ENCODE measurements at regions not wholly inside any gene's neighbourhood (a gene's known extent, or its start where the extent isn't known, plus 50 kb on each side); places are given as distances from the start of the nearest gene placed in this dataset.

- Mint-ChIP-seq H3K27ac (no peak overlapping the region), H3K36me3 (no peaks in the 10 kb centered on the region), H3K27me3 (peaks cover 2 to 28% of the 10 kb centered on the region in 2 donors), H3K9me3 (no peaks in the 10 kb centered on the region), H3K4me3 (no peak overlapping the region), H3K4me1 (peaks cover 0 to 4% (median 1%) of the 10 kb centered on the region in 4 donors)
- intact Hi-C loops (cut with micrococcal nuclease): no loop called here
- Histone ChIP-seq H3K27ac (ENCODE audit: low read depth, low read length) (no peak overlapping the region), H3K4me1 (ENCODE audit: insufficient read depth, low read length) (no peaks in the 10 kb centered on the region), H3K27me3 (ENCODE audit: insufficient read depth, low read length) (no peaks in the 10 kb centered on the region), H3K4me3 (ENCODE audit: low read length in 2 of 2) (no peak overlapping the region), H3K36me3 (ENCODE audit: insufficient read depth, low read length) (no peaks in the 10 kb centered on the region), H3K9me3 (ENCODE audit: control insufficient read depth in 1 of 2, low read length in 2 of 2) (no peaks in the 10 kb centered on the region)
- no peak for DNase-seq
- ChIA-PET CTCF (ENCODE audit: partially characterized antibody) (no interaction called here), POLR2A (ENCODE audit: partially characterized antibody) (no interaction called here)
These were observed 167.5 kb downstream of the SYK start for GRCh38 chr9:90969021-90969675.

GRCh38 chr9:90970608-90971007 is 169.0 kb downstream of the SYK start:
- intact Hi-C loops (cut with micrococcal nuclease): no loop called here
- H3K27ac Mint-ChIP-seq: no peak overlapping the region
- POLR2A ChIA-PET (ENCODE audit: partially characterized antibody): no interaction called here
- H3K36me3 ChIP-seq (ENCODE audit: insufficient read depth, low read length): no peaks in the 10 kb centered on the region
- H3K27ac ChIP-seq (ENCODE audit: low read depth, low read length): no peak overlapping the region
- DNase-seq: no peak
- H3K27me3 ChIP-seq (ENCODE audit: insufficient read depth, low read length): no peaks in the 10 kb centered on the region
- CTCF ChIA-PET (ENCODE audit: partially characterized antibody): no interaction called here
- H3K9me3 Mint-ChIP-seq: no peaks in the 10 kb centered on the region
- peaks cover 9 to 28% of the 10 kb centered on the region in 2 donors for H3K27me3 Mint-ChIP-seq
- H3K36me3 Mint-ChIP-seq: no peaks in the 10 kb centered on the region
- H3K4me1 Mint-ChIP-seq: peaks cover 0 to 3% (median 1%) of the 10 kb centered on the region in 4 donors
- H3K4me1 ChIP-seq (ENCODE audit: insufficient read depth, low read length): no peaks in the 10 kb centered on the region
- H3K9me3 ChIP-seq (ENCODE audit: control insufficient read depth in 1 of 2, low read length in 2 of 2): no peaks in the 10 kb centered on the region
- no peak overlapping the region for H3K4me3 Mint-ChIP-seq
- no peak overlapping the region for H3K4me3 ChIP-seq (ENCODE audit: low read length in 2 of 2)

GRCh38 chr9:90972057-90972456 is 170.4 kb downstream of the SYK start:
- Mint-ChIP-seq H3K9me3 (no peaks in the 10 kb centered on the region), H3K36me3 (no peaks in the 10 kb centered on the region)
- CTCF ChIA-PET (ENCODE audit: partially characterized antibody): no interaction called here

GRCh38 chr9:90974016-90974415 is 172.4 kb downstream of the SYK start:
- Histone ChIP-seq H3K27ac (ENCODE audit: low read depth, low read length) (no peak overlapping the region), H3K27me3 (ENCODE audit: insufficient read depth, low read length) (no peaks in the 10 kb centered on the region), H3K36me3 (ENCODE audit: insufficient read depth, low read length) (no peaks in the 10 kb centered on the region), H3K9me3 (ENCODE audit: control insufficient read depth in 1 of 2, low read length in 2 of 2) (no peaks in the 10 kb centered on the region), H3K4me1 (ENCODE audit: insufficient read depth, low read length) (no peaks in the 10 kb centered on the region), H3K4me3 (ENCODE audit: low read length in 2 of 2) (no peak overlapping the region)
- H3K27me3 Mint-ChIP-seq: peaks cover 9 to 18% of the 10 kb centered on the region in 2 donors
- no peak overlapping the region for H3K4me3 Mint-ChIP-seq
- H3K36me3 Mint-ChIP-seq: no peaks in the 10 kb centered on the region
- POLR2A ChIA-PET (ENCODE audit: partially characterized antibody): interaction anchor here (0.6 kb wide), 1 partner anchor 423 kb away, joined by 3 read pairs; no protein-coding TSS in a partner anchor
- H3K9me3 Mint-ChIP-seq: no peaks in the 10 kb centered on the region
- intact Hi-C loops (cut with micrococcal nuclease): no loop called here
- no peak overlapping the region for H3K27ac Mint-ChIP-seq
- DNase-seq: no peak
- CTCF ChIA-PET (ENCODE audit: partially characterized antibody): interaction anchor here (1.1 kb wide), 1 partner anchor 10 kb away, joined by 3 read pairs; no protein-coding TSS in a partner anchor
- H3K4me1 Mint-ChIP-seq: no peaks in the 10 kb centered on the region

More at GRCh38 chr9:90972057-90972456, 170.4 kb downstream of the SYK start:
- no peaks in the 10 kb centered on the region for H3K9me3 ChIP-seq (ENCODE audit: control insufficient read depth in 1 of 2, low read length in 2 of 2)
- H3K4me1 Mint-ChIP-seq: no peaks in the 10 kb centered on the region
- no peak overlapping the region for H3K27ac Mint-ChIP-seq
- H3K27ac ChIP-seq (ENCODE audit: low read depth, low read length): no peak overlapping the region
- intact Hi-C loops (cut with micrococcal nuclease): no loop called here
- H3K36me3 ChIP-seq (ENCODE audit: insufficient read depth, low read length): no peaks in the 10 kb centered on the region
- no peaks in the 10 kb centered on the region for H3K4me1 ChIP-seq (ENCODE audit: insufficient read depth, low read length)
- H3K4me3 ChIP-seq (ENCODE audit: low read length in 2 of 2): no peak overlapping the region
- peaks cover 9 to 20% of the 10 kb centered on the region in 2 donors for H3K27me3 Mint-ChIP-seq
- no peak overlapping the region for H3K4me3 Mint-ChIP-seq
- POLR2A ChIA-PET (ENCODE audit: partially characterized antibody): no interaction called here
- no peaks in the 10 kb centered on the region for H3K27me3 ChIP-seq (ENCODE audit: insufficient read depth, low read length)
- DNase-seq: no peak

GRCh38 chr9:90974643-90975245 is 173.1 kb downstream of the SYK start:
- H3K27me3 ChIP-seq (ENCODE audit: insufficient read depth, low read length): no peaks in the 10 kb centered on the region
- Mint-ChIP-seq H3K4me3 (no peak overlapping the region), H3K27me3 (peaks cover 9 to 19% of the 10 kb centered on the region in 2 donors), H3K9me3 (no peaks in the 10 kb centered on the region), H3K27ac (no peak overlapping the region), H3K36me3 (no peaks in the 10 kb centered on the region), H3K4me1 (no peaks in the 10 kb centered on the region)
- H3K4me3 ChIP-seq (ENCODE audit: low read length in 2 of 2): no peak overlapping the region
- no peaks in the 10 kb centered on the region for H3K9me3 ChIP-seq (ENCODE audit: control insufficient read depth in 1 of 2, low read length in 2 of 2)
- DNase-seq: no peak
- no peak overlapping the region for H3K27ac ChIP-seq (ENCODE audit: low read depth, low read length)
- ChIA-PET POLR2A (ENCODE audit: partially characterized antibody) (no interaction called here), CTCF (ENCODE audit: partially characterized antibody) (no interaction called here)
- intact Hi-C loops (cut with micrococcal nuclease): no loop called here
- H3K4me1 ChIP-seq (ENCODE audit: insufficient read depth, low read length): no peaks in the 10 kb centered on the region
- no peaks in the 10 kb centered on the region for H3K36me3 ChIP-seq (ENCODE audit: insufficient read depth, low read length)

GRCh38 chr9:90975781-90976538 is 174.3 kb downstream of the SYK start:
- H3K27me3 Mint-ChIP-seq: peaks cover 12 to 21% of the 10 kb centered on the region in 2 donors
- H3K27me3 ChIP-seq (ENCODE audit: insufficient read depth, low read length): no peaks in the 10 kb centered on the region
- no peak overlapping the region for H3K4me3 ChIP-seq (ENCODE audit: low read length in 2 of 2)
- ChIA-PET CTCF (ENCODE audit: partially characterized antibody) (no interaction called here), POLR2A (ENCODE audit: partially characterized antibody) (no interaction called here)
- no peaks in the 10 kb centered on the region for H3K9me3 ChIP-seq (ENCODE audit: control insufficient read depth in 1 of 2, low read length in 2 of 2)
- no peaks in the 10 kb centered on the region for H3K4me1 Mint-ChIP-seq
- intact Hi-C loops (cut with micrococcal nuclease): no loop called here
- no peaks in the 10 kb centered on the region for H3K4me1 ChIP-seq (ENCODE audit: insufficient read depth, low read length)
- H3K9me3 Mint-ChIP-seq: no peaks in the 10 kb centered on the region
- no peak overlapping the region for H3K4me3 Mint-ChIP-seq
- H3K27ac ChIP-seq (ENCODE audit: low read depth, low read length): no peak overlapping the region
- H3K36me3 ChIP-seq (ENCODE audit: insufficient read depth, low read length): no peaks in the 10 kb centered on the region
- H3K27ac Mint-ChIP-seq: no peak overlapping the region
- no peak for DNase-seq
- no peaks in the 10 kb centered on the region for H3K36me3 Mint-ChIP-seq

GRCh38 chr9:90979138-90979551 is 177.5 kb downstream of the SYK start:
- ChIA-PET POLR2A (ENCODE audit: partially characterized antibody) (no interaction called here), CTCF (ENCODE audit: partially characterized antibody) (no interaction called here)
- no peaks in the 10 kb centered on the region for H3K36me3 Mint-ChIP-seq
- intact Hi-C loops (cut with micrococcal nuclease): no loop called here
- no peak overlapping the region for H3K27ac ChIP-seq (ENCODE audit: low read depth, low read length)
- H3K27me3 Mint-ChIP-seq: peaks cover 9 to 20% of the 10 kb centered on the region in 2 donors
- no peak overlapping the region for H3K4me3 ChIP-seq (ENCODE audit: low read length in 2 of 2)
- H3K9me3 ChIP-seq (ENCODE audit: control insufficient read depth in 1 of 2, low read length in 2 of 2): no peaks in the 10 kb centered on the region
- no peaks in the 10 kb centered on the region for H3K9me3 Mint-ChIP-seq
- peak overlapping the region in 2 of 7 donors; percentile 10 to 20 for H3K27ac Mint-ChIP-seq
- DNase-seq: no peak
- no peaks in the 10 kb centered on the region for H3K36me3 ChIP-seq (ENCODE audit: insufficient read depth, low read length)
- H3K27me3 ChIP-seq (ENCODE audit: insufficient read depth, low read length): no peaks in the 10 kb centered on the region
- H3K4me1 Mint-ChIP-seq: no peaks in the 10 kb centered on the region
- no peak overlapping the region for H3K4me3 Mint-ChIP-seq
- no peaks in the 10 kb centered on the region for H3K4me1 ChIP-seq (ENCODE audit: insufficient read depth, low read length)
